Brain pericyte (primary cell): ENCODE measurements at regions not wholly inside any gene's neighbourhood (a gene's known extent, or its start where the extent isn't known, plus 50 kb on each side); places are given as distances from the start of the nearest gene placed in this dataset.
"Not testable (repeated sequence)": the region's sequence is repeated elsewhere in the genome, so short reads cannot be mapped to it uniquely, and the experiment has no call there.

Experiments
- DNase-seq: peaks from one replicate; pipeline ENCODE4 v3.0.0-alpha.2; 2012; ENCODE audit warnings: low read depth, low spot score

DNA sequence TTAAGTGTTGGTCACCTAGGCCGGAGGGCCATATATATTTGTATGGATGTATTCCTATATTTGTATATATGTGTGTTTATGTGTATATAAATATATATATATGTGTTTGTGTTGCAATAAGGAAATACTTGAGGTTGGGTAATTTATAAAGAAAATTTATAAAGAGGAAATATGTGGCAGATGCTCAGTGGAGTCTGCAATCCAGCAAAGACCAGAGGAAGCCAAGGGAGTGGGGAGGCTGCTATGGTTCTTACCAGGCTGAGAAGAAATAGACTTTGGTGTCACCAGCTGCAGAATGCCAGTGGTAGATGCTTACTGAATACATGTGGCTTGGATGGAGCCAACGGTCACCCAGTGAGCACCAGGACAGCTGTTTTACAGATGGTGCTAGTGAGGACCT lies 97.4 kb upstream of the ELOVL5 start:
- DNase-seq: no peak

DNA sequence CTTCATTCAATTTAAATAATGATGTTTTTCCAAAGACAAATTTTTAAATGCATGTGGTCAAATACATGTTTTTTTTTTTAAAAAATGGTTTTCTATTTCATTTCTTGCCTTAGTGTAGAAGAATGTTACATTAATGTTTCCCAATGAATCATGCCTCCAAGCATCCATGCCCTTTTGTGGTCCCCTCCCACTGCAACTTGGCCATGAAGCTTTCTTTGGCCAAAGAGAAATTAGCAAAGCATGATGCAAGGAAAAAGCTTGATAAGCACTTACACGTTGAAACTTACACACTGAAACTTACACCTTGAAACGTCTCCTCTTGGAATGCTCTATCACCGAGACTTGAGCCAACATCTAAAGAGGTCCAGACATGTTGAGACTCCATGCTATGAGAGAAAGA lies 93.0 kb upstream of the ELOVL5 start:
- DNase-seq: no peak

DNA sequence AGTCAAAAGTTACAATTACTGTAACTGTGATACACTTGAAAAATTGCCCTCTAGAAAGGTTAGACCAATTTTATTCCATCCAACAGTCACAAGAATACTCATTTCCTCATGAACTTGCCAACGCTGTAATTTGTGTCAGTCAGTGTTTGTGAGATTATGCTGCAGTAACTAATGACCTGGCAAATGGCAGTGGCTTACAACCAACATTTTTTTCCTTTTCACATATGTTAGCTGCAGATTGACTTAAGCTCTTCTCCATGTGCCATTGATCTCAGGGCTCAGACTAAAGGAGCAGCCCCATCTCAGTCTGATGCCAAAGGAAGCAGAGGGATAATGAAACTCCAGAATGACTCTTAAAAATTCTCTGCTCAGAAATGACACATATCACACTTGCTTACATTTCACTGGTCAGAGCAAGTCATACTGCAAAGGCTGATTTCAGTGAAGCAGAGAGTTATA lies 92.3 kb upstream of the ELOVL5 start:
- DNase-seq: no peak

DNA sequence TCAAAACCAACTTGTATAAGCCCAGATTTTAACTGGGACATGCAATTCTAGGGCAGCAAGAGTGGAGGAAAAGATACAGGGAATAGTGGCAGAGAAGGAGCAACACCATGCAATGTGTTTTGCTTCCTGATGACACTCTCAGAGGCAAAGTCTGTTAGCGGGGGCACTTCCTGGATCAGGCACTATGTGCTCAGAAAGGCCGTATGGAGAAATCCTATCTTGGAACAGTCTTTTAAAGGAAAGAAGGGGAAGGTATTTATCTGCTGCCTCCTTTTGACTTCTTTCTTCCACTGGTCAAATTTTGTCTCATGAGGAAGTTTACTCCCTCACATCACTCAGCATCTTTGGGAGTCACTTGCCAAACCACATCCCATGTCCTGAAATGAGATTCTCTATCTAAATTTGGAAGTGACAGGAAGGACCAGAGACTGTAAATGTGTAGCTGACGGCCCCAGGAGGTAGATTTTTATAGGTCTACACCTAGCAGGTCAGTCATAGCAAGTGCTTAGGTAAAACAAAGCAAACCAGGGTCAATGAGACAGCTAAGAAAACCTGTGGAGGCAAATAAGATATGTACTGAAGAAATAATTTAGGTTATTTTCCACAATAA lies 91.7 kb upstream of the ELOVL5 start:
- DNase-seq: no peak

DNA sequence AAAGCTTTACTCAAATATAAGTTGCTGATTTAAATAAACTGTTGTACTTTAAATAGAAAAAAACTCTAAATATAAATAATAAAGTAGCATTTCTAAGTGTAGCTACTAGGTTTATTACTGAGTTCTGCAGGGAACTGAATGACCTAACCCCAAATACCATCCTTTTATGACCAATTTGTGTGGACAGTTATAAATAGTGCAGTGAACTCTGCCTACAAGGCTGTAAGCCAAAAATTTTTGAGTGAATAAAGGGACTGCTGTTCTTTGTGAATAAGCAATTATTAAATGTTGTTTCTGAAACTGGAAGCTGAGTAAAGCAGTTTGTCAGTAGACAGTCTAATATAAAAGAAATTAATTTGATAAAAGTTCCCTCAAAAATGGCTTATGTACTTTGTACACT lies 90.8 kb upstream of the ELOVL5 start:
- DNase-seq: no peak

DNA sequence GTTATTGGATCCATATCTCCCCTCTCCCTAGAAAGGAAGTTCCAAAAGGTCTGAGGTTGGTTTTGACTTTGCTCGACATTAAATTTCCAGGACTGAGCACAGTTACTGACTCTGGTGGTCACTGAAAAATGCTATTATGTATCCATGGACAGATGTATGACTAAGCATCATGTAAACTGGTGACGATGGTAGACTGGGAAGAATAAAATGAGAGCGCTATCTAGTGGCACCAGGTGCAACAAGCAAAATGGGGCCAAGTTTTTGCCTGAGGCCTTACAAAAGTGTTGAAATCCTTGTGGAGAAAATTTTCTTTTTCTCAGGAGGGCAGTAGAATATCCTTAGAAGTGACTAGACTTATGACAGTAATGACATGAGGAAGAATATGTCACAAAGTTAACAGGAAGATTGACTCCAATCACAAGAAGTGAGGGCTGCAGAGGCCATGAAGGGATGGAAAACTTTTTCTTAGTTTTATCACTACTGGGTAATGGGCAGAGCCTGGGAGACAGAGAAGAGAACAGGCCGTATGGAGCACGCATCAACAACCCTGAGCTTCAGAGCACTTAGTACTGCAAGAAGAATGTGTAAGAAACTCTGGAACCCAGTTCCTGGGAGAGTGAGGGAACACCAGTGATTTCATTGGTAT lies 88.9 kb upstream of the ELOVL5 start:
- DNase-seq: peak; percentile 68

DNA sequence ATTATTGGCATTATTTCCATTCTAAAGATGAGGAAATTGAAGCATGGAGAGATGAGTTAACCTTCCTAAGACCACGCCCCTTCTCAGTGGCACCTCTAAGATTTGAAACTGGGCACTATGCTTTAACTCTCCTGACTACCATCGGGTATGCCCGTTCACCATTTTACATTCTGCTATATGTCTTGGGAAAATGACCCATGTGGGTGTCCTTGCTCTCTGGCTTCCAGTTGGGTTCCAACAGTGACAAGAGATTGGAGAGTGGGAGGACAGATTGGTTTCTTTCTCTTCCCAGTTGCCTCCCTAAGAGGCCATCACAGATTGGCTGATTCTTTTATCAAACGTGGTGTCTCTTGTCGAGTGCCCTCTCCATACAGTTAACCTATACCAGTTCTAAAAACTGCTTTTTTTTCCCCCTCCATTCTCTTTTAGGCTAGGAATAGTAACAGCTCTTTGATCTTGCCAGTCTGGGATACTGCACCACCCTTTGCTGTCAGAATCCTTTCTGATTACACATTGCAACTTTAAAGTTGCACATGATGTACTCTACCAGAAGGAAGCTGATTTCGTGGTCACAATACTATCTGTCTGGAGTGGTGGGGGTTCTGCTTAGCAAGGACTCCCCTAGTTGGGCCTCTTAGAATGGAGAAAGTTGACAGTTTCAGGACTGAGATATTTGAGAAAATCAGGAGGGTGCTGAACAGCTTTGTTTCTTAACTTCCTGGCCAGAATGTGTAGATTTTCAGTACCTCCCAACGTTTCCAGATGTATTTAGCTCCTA lies 88.0 kb upstream of the ELOVL5 start:
- DNase-seq: no peak

DNA sequence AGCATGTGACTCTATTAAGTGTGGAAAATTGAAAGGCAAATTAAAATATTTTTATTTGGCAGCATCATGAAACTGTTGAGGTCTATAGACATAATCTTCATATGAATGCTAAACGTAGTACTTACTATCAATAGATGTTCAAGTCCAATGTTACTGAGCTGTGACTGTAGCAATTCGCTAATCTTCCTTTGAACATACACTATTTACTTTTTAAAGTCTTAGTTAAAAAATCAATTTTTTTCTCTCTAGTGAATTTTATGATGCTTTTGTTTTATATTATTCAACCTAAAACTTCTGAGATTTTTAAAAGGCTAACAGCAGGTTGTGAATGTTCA lies 85.2 kb upstream of the ELOVL5 start:
- no peak for DNase-seq

DNA sequence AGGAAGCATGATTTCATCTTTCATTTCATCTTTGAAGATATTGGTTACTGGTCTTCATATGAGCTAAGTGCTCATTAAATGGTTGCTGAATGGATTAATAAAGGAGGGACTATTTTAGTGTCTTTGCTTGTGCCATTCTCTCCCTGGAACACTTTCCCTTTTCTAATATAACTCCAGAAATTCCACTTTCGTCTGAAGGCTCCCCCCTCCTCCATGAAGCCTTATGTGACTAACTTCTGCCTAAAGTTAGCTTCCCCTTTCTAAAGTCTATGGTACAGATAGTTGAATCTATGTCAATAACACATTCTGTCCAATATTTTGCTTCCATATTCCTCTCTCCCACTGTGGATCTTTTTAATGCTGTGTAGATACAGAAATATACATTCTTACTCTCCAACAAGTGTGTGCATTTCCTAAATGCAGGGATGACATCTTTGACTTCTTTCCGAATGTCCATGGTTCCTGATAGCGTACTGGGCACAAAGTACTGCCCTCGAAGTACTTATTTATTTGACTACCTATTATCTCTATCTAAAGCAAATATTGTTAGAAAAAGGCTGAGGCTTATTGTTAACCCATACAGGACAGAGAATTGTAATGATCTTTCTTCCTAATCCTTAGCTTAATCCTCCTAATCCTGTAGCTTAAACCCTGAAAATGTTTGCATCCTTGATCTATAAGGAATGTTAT lies 84.7 kb upstream of the ELOVL5 start:
- DNase-seq: no peak

DNA sequence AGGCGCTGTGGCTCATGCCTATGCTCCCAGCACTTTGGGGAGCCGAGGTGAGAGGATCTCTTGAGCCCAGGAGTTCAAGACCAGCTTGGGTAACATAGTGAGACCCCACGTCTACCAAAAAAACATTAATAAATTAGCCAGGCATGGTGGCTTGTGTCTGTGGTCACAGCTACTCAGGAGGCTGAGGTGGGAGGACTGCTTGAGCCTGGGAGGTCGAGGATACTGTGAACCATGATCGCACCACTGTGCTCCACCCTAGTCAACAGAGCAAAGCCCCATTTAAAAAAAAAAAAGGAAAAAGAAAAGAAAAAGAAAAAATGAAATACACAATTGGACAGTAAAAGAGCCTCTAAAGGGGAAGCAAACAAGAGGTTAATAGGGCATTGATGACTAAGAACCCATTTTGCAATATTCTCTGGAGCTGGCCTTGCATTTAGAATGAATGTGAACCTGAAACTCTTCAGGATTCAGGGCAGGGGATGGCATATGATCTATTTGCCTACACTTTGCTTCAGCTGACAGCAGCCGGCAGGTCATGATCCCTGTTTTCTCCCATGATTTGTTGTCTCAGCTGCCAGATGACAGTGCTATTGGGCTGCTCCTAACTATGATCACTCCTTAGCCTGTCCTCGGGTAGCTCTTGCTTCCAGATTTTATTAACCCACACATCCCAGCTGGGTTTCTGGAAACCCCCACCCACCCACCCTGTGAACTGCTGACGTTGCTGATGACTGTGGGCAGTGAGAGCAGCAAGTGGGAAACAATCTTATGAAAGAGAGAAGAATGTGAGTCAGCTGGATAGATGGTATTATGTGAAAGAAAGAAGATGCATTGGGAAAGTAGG lies 83.8 kb upstream of the ELOVL5 start:
- peak; percentile 98 for DNase-seq

DNA sequence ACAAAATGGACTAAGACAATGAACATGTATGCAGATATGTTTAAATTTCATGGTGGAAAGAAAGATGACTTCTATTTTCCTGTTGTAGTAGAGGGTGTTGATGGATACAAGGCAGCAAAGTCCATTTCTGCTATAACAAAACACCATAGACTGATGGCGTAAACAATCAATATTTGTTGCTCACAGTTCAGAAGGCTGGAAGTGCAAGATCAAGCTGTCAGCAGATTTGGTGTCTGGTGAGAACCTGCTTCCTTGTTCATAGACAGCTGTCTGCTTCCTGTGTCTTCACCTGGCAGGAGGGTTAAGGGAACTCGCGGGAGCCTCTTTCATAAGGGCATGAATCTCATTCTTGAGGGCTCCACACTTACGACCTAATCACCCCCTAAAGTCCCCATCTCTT lies 83.0 kb upstream of the ELOVL5 start:
- DNase-seq: no peak

DNA sequence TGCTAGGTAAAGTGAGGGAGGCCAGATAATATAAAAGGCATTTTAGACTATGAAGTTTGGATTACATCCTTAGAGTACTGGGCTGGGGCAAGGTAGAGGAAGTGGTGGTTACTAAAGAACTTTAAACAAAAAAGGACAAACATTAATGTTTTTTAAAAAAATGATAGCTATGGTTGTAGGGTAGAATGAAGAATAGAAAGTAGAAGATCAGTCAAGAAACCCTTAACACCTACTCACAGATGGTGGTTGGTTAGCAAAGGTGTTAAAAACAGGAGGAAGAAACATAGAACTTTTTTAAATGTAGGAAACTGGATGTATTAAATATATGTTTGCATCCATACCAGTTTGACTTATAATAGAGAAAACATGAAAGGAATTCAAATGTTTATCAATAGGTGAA lies 80.7 kb upstream of the ELOVL5 start:
- no peak for DNase-seq

DNA sequence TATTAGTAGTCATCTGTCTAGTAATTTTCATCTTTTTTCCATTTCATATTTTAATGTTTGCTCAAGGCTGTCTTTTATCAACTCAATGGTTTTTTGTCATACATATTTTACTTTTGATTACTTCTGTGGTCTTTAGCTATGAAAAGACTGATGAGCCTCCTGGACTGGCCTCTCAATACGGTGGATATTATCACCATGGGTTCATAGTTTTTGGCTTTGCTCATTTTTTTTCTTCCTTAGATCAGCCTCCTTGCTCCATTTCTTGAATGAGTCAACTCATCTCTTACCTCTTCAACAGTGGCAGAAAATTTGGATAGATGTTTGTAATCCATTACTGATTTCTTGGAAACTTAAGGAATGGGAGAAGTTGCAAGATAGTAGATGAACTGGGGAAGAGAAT lies 80.1 kb upstream of the ELOVL5 start:
- no peak for DNase-seq

DNA sequence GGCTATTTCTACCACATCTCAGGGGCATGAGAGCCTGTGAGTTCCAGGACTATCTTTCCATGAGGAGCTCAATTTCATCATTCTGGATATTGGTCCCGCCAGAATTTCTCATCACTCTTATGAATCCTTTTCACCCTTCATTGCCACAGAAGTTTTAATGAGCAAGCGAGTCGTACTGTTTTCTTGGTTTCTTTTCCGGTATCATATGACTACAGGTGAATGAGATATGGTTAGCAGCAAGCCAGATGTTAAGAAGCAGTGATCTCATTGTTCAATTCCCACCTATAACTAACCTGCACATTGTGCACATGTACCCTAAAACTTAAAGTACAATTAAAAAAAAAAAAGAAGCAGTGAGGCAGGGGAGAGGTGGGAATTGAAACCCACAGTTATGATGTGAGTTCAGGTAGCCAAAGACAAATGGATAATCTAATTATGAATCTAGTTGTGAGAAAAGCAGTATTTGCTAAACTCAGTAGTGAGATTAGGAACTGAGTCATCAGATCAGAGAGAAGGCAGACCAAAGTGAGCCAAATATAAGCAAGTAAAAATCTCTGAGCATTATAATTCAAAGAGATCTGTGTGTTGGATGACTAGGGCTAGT lies 78.0 kb upstream of the ELOVL5 start:
- DNase-seq: no peak

DNA sequence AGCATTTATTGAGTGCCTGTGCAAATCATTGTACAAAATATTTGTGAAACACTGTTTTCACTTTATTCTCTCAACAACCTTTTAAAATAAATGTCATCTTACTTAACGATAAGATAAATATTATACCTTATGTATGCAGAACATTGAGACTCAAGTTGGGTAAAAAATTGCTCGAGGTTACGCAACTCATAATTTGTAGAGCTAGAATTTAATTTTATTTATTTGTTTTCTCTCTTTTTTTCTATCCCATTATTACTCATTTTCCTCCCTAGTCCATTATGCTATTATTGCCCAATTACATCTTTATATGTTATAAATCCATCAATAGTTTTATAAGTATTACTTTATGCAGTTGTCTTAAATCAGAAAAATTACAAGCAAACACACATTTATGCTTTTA lies 77.4 kb upstream of the ELOVL5 start:
- DNase-seq: no peak

DNA sequence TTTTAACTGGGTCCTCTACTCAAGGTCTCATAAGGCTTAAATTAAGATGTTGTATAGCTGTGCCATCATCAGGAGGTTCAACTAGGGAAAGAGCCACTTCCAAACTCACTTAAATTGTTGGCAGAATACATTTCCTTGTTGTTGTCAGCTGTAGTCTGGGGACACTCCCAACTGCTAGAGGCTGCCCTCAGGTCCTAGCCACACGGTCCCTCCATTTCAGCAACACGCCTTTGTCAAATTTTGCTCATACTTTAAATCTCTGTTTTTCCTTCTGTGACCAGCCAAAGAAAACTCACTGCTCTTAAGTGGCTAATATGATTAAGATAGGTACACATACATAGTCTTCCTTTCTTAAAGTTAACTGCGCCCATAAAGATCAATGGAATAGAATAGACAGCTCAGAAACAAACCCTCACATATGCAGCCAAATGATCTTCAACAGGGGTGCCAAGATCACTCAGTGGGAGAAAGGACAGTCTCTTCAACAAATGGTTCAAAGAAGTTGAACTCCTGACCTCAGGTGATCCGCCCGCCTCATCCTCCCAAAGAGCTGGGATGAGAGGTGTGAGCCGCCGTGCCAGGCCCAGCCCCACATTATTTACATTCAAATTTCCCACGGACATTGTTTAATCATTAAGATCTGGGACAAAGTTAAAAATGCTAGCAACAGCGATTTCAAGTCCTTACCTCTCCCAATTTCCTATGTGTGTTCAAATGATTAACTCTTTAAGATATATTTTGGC lies 76.4 kb upstream of the ELOVL5 start:
- DNase-seq: no peak

DNA sequence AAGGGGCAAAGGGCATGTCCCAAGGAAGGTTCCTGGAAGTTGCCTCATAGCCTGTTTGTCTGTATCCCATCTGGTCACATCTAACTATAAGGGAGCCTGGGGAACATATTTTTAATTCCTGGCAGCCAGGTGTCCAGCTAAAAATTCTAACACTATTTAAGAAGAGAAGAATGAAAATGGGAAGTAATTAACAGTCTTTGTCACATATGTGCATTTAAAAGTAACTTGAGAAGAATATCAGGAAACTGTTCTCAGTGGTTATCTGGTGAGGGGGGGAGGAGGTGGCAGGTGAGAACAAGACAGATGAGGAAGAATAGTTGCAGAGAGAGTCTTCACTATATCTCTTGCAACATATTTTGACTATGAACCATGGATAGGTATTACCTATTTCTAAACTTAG lies 75.5 kb upstream of the ELOVL5 start:
- DNase-seq: no peak

DNA sequence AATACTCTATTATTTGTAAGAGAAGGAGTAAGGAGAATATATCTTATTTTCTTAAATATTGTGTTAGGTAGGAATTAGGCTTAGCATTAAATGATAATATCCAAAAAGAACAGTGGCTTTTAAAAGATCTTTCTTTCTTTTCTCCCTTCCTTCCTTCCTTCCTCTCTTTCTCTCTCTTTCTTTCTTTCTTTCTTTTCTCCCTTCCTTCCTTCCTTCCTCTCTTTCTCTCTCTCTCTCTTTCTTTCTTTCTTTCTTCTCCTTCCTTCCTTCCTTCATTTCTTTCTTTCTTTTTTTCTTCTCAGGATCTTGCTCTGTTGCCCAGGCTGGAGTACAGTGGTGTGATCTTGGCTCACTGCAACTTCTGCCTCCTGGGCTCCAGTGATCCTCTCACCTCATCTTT lies 74.8 kb upstream of the ELOVL5 start:
- not testable (repeated sequence) for DNase-seq

DNA sequence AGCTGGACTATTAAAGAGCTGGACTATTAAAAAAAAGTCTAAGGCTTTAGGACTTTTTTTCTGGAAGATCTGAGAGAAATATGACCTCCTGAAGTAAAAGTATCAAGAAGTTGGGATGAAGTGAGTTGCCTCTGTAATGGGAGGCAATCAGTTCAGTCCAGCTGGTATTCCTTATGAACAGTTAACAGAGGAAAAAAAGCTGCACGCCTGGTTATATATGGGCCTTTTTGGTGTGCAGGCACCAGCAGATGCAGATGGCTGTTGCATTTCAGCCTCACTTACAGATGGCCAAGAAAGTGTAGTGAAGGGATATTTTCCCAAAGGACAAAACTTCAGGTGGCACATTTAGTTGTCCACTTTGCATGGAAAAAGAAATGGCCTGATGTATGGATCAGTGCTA lies 70.3 kb upstream of the ELOVL5 start:
- DNase-seq: no peak

DNA sequence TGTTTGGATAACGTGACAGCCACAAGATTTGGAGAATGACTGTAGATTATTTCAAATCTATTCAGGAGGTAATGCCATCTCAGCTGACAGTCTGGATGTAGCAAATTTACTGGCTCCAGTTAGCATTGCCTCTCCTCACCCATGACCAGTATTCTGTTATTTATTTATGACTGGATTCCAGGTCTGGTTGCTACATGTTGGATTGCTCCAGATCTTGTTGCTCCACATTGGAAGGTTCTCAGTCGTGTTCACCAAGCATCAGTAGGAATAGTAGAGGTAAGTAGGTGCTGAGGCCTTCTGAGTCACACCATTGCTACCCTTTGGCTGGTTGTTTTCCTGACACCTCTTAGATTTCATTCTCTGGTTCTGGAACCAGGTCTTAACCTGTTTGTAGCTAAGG lies 69.5 kb upstream of the ELOVL5 start:
- no peak for DNase-seq

DNA sequence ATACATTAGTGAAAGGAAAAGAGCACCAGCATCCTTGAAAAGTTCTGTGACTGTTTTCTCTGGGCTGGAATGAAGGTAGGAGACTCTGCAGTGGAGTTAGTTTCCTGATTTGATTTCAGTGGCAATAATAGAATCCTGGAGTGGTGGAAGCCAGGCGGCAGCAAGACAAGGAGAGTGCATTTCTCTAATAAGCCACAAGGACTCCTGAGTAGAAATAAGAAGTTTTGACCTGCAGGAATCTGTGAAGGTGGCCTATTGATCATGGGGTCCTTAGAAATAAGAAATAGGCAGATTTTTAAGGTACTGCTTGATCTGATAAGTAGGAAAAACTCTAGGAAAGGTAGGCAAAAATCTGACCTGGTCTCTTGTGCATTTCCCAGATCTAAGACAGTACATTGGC lies 68.4 kb upstream of the ELOVL5 start:
- no peak for DNase-seq
